Lower leg skin (tissue), 3 donors: ENCODE measurements at regions not wholly inside any gene's neighbourhood (a gene's known extent, or its start where the extent isn't known, plus 50 kb on each side); places are given as distances from the start of the nearest gene placed in this dataset.

Experiments used
- POLR2A ChIP-seq, 2 donors: fragments of 450-650 bp; IDR thresholded peaks; one replicate each; pipeline ENCODE4 v1.6.1; 2016 to 2017; ENCODE audit warnings: antibody characterized with exemption in 2 of 2, mild to moderate bottlenecking in 1 of 2, moderate library complexity in 1 of 2
- TF ChIP-seq, protein P1 (sequence below), 3 donors: fragments of 450-650 bp; IDR thresholded peaks; one replicate each; pipeline ENCODE4 v1.5.1; 2016; ENCODE audit warnings: antibody characterized with exemption in 3 of 3, mild to moderate bottlenecking in 3 of 3, moderate library complexity in 2 of 3

- TF ChIP-seq, protein P1, sequence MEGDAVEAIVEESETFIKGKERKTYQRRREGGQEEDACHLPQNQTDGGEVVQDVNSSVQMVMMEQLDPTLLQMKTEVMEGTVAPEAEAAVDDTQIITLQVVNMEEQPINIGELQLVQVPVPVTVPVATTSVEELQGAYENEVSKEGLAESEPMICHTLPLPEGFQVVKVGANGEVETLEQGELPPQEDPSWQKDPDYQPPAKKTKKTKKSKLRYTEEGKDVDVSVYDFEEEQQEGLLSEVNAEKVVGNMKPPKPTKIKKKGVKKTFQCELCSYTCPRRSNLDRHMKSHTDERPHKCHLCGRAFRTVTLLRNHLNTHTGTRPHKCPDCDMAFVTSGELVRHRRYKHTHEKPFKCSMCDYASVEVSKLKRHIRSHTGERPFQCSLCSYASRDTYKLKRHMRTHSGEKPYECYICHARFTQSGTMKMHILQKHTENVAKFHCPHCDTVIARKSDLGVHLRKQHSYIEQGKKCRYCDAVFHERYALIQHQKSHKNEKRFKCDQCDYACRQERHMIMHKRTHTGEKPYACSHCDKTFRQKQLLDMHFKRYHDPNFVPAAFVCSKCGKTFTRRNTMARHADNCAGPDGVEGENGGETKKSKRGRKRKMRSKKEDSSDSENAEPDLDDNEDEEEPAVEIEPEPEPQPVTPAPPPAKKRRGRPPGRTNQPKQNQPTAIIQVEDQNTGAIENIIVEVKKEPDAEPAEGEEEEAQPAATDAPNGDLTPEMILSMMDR (IDR thresholded peaks at IDR 0.05), result no peak
- no peak for TF ChIP-seq POLR2A (IDR thresholded peaks at IDR 0.05)
Measured at GRCh38 chr1:38718031-38718430, 141.5 kb downstream of the RRAGC start.
